Left ventricle myocardium inferior (tissue), 1 donor: ENCODE measurements at regions not wholly inside any gene's neighbourhood (a gene's known extent, or its start where the extent isn't known, plus 50 kb on each side); places are given as distances from the start of the nearest gene placed in this dataset.
"Not testable (repeated sequence)": the region's sequence is repeated elsewhere in the genome, so short reads cannot be mapped to it uniquely, and the experiment has no call there.

Experiments
- DNase-seq: peaks from one replicate; pipeline ENCODE4 v3.0.0-alpha.2; 2020
- H3K27ac ChIP-seq: fragments of 200-600 bp; replicated peaks from 2 replicates; pipeline ENCODE4 v1.8.0; 2021
- H3K27me3 ChIP-seq: fragments of 200-600 bp; 2 replicates; pipeline ENCODE4 v1.8.0; 2021; ENCODE audit warnings: low read depth
- H3K36me3 ChIP-seq: fragments of 200-600 bp; 2 replicates; pipeline ENCODE4 v1.8.0; 2021
- H3K4me1 ChIP-seq: fragments of 200-600 bp; 2 replicates; pipeline ENCODE4 v1.8.0; 2021
- H3K4me3 ChIP-seq: fragments of 200-600 bp; 2 replicates; pipeline ENCODE4 v1.8.0; 2021; ENCODE audit warnings: mild to moderate bottlenecking, moderate library complexity
- H3K9me3 ChIP-seq: fragments of 200-600 bp; replicated peaks from 2 replicates; pipeline ENCODE4 v1.8.0; 2021
- intact Hi-C: fragments of 100-400 bp; cut with micrococcal nuclease; formaldehyde crosslinking; loops from one replicate; pipeline ENCODE4 v1.11.0; 2022
- TF ChIP-seq, protein P1 (sequence below): fragments of 200-600 bp; IDR thresholded peaks from 2 replicates; pipeline ENCODE4 v1.8.0; 2021; ENCODE audit warnings: antibody characterized with exemption, mild to moderate bottlenecking, borderline replicate concordance
- donor health status: DM: no; HTN: yes; CAD: no; lungs with severe emphysema.

DNA sequence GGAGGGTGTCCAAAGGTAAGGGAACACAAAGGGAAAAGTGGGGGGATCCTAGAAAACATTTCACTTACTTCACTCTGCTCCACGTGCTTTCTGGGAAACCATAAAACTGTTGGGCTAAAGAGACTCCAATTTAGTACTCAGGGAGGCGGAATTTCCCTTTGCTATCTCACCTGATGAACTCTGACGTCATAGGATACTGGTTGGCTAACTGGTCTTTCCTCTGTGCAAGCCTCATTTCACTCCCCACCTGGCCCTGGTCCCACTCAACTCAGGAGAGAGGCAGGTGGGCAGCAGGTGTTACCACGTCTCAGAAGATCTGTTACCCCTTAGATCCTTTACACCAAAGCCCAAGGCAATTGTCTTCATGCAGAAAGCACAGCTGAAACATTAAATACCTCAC lies 51.8 kb upstream of the PMAIP1 start:
- no peak overlapping the region for H3K4me3 ChIP-seq
- H3K27ac ChIP-seq = no peak overlapping the region
- peaks cover 15% of the 10 kb centered on the region for H3K27me3 ChIP-seq
- H3K4me1 ChIP-seq = no peaks in the 10 kb centered on the region
- no peaks in the 10 kb centered on the region for H3K36me3 ChIP-seq
- DNase-seq = no peak
- intact Hi-C loops = no loop called here
- no peaks in the 10 kb centered on the region for H3K9me3 ChIP-seq
- TF ChIP-seq, protein P1, sequence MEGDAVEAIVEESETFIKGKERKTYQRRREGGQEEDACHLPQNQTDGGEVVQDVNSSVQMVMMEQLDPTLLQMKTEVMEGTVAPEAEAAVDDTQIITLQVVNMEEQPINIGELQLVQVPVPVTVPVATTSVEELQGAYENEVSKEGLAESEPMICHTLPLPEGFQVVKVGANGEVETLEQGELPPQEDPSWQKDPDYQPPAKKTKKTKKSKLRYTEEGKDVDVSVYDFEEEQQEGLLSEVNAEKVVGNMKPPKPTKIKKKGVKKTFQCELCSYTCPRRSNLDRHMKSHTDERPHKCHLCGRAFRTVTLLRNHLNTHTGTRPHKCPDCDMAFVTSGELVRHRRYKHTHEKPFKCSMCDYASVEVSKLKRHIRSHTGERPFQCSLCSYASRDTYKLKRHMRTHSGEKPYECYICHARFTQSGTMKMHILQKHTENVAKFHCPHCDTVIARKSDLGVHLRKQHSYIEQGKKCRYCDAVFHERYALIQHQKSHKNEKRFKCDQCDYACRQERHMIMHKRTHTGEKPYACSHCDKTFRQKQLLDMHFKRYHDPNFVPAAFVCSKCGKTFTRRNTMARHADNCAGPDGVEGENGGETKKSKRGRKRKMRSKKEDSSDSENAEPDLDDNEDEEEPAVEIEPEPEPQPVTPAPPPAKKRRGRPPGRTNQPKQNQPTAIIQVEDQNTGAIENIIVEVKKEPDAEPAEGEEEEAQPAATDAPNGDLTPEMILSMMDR = no peak

DNA sequence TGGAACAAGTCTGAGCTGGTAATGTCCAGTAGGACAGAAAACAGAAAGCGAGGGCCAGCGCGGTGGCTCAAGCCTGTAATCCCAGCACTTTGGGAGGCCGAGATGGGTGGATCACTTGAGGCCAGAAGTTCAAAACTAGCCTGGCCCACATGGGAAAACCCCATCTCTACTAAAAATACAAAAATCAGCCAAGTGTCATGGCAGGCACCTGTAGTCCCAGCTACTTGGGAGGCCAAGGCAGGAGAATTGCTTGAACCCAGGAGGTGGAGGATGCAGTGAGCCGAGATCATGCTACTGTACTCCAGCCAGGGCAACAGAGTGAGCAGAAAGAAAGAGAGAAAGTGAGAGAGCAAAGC lies 52.3 kb upstream of the PMAIP1 start:
- H3K9me3 ChIP-seq, H3K27ac ChIP-seq, DNase-seq, intact Hi-C loops, H3K4me3 ChIP-seq, H3K4me1 ChIP-seq, H3K36me3 ChIP-seq: not testable (repeated sequence)
- H3K27me3 ChIP-seq = peaks cover 18% of the 10 kb centered on the region

DNA sequence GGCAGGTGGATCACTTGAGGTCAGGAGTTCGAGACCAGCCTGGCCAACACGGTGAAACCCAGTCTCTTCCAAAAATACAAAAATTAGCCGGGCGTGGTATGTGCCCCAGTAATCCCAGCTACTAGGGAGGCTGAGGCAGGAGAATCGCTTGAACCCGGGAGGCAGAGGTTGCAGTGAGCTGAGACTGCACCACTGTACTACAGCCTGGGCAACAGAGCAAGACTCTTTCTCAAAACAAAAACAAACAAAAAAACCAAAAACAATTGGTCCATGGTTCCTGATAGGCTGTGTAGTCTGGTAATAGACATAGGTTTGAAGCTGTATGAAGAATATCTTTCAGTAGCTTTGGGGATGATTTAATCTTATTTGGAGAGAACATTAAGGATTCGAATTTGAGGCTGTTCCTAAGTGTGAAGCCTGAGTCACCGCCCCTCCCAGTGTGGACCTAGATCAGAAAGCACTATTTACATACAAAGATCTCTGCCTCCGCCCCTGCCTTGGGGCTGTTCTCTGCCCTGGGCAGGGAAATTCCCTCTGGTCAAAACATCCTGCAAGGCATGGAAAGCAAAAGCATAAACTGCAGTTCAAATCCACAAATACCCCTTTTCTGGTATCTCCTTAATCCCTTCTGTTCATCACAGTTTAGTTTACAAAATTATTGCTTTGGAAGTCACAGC lies 52.8 kb upstream of the PMAIP1 start:
- no peaks in the 10 kb centered on the region for H3K4me1 ChIP-seq
- H3K4me3 ChIP-seq = no peak overlapping the region
- H3K36me3 ChIP-seq = no peaks in the 10 kb centered on the region
- H3K27me3 ChIP-seq = peaks cover 23% of the 10 kb centered on the region
- DNase-seq = no peak
- intact Hi-C loops = no loop called here
- H3K27ac ChIP-seq = no peak overlapping the region
- TF ChIP-seq, protein P1 = no peak
- no peaks in the 10 kb centered on the region for H3K9me3 ChIP-seq

DNA sequence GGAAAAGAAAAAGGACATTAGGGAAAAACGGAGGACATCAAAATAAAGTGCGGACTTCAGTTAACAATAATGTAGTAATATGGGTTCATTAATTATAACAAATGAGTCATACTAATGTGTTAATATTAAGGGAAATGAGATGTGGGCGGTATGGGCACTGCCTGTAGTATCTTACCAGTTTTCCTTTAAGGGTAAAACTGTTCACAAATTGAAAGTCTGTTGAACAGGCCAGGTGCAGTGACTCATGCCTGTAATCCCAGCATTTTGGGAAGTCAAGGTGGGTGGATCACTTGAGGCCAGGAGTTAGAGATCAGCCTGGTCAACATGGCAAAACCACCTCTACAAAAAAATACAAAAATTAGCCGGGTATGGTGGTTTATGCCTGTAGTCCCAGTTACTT lies 56.8 kb upstream of the PMAIP1 start:
- H3K9me3 ChIP-seq = no peaks in the 10 kb centered on the region
- intact Hi-C loops = no loop called here

DNA sequence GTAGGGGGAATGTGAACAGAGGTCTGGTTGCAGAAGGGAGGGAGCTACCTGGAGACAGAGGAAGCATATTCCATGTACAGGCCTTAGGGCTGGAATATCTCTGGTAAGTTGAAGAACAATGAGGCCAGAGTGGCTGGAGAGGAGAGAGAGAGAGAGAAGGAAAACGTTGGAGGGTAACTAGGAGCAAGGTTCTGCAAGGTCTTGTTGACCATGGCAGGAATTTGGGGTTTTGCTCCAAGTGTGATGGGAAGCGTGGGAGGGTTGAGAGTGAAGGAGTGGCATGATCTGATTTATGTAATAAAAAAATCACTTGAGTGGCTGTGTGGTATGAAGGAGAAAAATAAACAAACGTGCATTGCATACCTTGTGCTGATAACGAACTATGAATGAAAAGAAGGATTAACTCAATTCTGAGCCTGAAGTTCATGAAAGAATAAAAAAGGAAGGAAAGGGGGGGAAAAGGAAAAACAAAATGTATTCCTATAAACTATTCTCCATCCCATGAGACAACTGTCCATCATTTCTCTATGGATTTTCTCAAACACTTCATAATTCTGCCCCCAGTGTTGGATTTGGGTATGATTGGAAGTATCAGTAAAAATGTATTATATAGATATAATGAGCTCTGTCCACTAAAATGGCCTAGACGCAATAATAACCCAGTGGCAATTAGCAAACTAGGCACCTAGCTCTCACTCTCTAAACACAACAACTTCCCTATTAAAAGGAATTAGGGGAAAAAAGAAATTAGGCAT lies 59.7 kb upstream of the PMAIP1 start:
- intact Hi-C loops = no loop called here
- no peak for DNase-seq
- H3K36me3 ChIP-seq = no peaks in the 10 kb centered on the region
- H3K27ac ChIP-seq = no peak overlapping the region
- TF ChIP-seq, protein P1 = no peak
- H3K27me3 ChIP-seq = peaks cover 33% of the 10 kb centered on the region
- no peaks in the 10 kb centered on the region for H3K4me1 ChIP-seq
- H3K9me3 ChIP-seq = no peaks in the 10 kb centered on the region
- no peak overlapping the region for H3K4me3 ChIP-seq

More for the DNA sequence above, 56.8 kb upstream of the PMAIP1 start:
- H3K4me1 ChIP-seq = no peaks in the 10 kb centered on the region
- no peak overlapping the region for H3K27ac ChIP-seq
- TF ChIP-seq, protein P1 = no peak
- H3K36me3 ChIP-seq = no peaks in the 10 kb centered on the region
- no peak overlapping the region for H3K4me3 ChIP-seq
- no peak for DNase-seq
- peaks cover 26% of the 10 kb centered on the region for H3K27me3 ChIP-seq

DNA sequence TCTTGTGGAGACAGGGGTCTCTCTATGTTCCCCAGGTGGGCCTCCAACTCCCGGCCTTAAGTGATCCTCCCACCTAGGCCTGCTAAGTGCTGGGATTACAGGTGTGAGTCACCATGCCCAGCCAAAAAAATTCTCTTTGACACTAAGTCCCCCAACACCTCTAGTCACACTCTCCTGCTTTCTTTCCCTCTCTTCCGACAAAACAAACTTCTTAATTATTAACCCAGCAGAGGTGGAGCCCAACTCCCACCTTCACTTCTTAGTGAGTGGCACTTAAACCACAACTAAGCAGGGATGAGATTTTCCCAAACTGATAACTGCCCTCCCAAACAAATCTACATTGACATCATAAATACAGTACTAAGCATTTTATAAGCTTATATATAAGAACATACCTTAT lies 60.5 kb upstream of the PMAIP1 start:
- H3K4me3 ChIP-seq = no peak overlapping the region
- TF ChIP-seq, protein P1 = no peak
- peaks cover 30% of the 10 kb centered on the region for H3K27me3 ChIP-seq
- H3K27ac ChIP-seq = no peak overlapping the region
- no peaks in the 10 kb centered on the region for H3K9me3 ChIP-seq
- DNase-seq = no peak
- H3K4me1 ChIP-seq = no peaks in the 10 kb centered on the region
- no peaks in the 10 kb centered on the region for H3K36me3 ChIP-seq
- intact Hi-C loops = no loop called here
